Parathyroid adenoma (tissue), 2 donors: ENCODE measurements at regions not wholly inside any gene's neighbourhood (a gene's known extent, or its start where the extent isn't known, plus 50 kb on each side); places are given as distances from the start of the nearest gene placed in this dataset.

Experiments
- H2AFZ ChIP-seq: fragments of 300-600 bp; sonication (generic); one replicate; pipeline ENCODE4 v1.7.0; 2017; ENCODE audit warnings: antibody characterized with exemption, mild to moderate bottlenecking
- H3K27ac ChIP-seq: fragments of 300-600 bp; sonication (generic); one replicate; pipeline ENCODE4 v1.7.0; 2017
- H3K27me3 ChIP-seq: fragments of 300-600 bp; sonication (generic); one replicate; pipeline ENCODE4 v1.7.0; 2017; ENCODE audit warnings: low read length; ENCODE audit not compliant: control insufficient read depth, insufficient read depth
- H3K36me3 ChIP-seq: fragments of 300-600 bp; sonication (generic); one replicate; pipeline ENCODE4 v1.7.0; 2017; ENCODE audit warnings: low read length; ENCODE audit not compliant: control insufficient read depth, insufficient read depth
- H3K4me1 ChIP-seq: fragments of 300-600 bp; sonication (generic); one replicate; pipeline ENCODE4 v1.7.0; 2017; ENCODE audit warnings: control low read depth
- H3K4me2 ChIP-seq: fragments of 300-600 bp; sonication (generic); one replicate; pipeline ENCODE4 v1.7.0; 2017; ENCODE audit warnings: low read length
- H3K4me3 ChIP-seq: fragments of 300-600 bp; sonication (generic); one replicate; pipeline ENCODE4 v1.7.0; 2017; ENCODE audit warnings: low read depth, low read length
- H3K79me2 ChIP-seq: fragments of 300-600 bp; sonication (generic); one replicate; pipeline ENCODE4 v1.7.0; 2017; ENCODE audit warnings: control low read depth
- H3K9ac ChIP-seq: fragments of 300-600 bp; sonication (generic); one replicate; pipeline ENCODE4 v1.7.0; 2017; ENCODE audit warnings: mild to moderate bottlenecking
- H3K9me3 ChIP-seq: fragments of 300-600 bp; sonication (generic); one replicate; pipeline ENCODE4 v1.7.0; 2017; ENCODE audit warnings: low read length; ENCODE audit not compliant: control insufficient read depth
- CTCF ChIP-seq: fragments of 300-600 bp; sonication (generic); IDR thresholded peaks from one replicate; pipeline ENCODE4 v1.7.0; 2017; ENCODE audit warnings: antibody characterized with exemption, mild to moderate bottlenecking
- donor health status: primary hyperparathyroidism.

- H3K79me2 ChIP-seq = no peaks in the 10 kb centered on the region
- no peaks in the 10 kb centered on the region for H3K27me3 ChIP-seq
- no peak overlapping the region for H3K27ac ChIP-seq
- no peak overlapping the region for H3K9ac ChIP-seq
- no peak overlapping the region for H3K4me3 ChIP-seq
- no peaks in the 10 kb centered on the region for H3K9me3 ChIP-seq
- H3K4me1 ChIP-seq = no peaks in the 10 kb centered on the region
- H3K36me3 ChIP-seq = no peaks in the 10 kb centered on the region
- H3K4me2 ChIP-seq = no peak overlapping the region
- no peak overlapping the region for H2AFZ ChIP-seq
- TF ChIP-seq CTCF = no peak
These were observed 242.8 kb downstream of the CCSER2 start for GRCh38 chr10:84571146-84571545.

- Histone ChIP-seq H3K4me1 (no peaks in the 10 kb centered on the region), H3K4me3 (no peak overlapping the region), H3K27me3 (no peaks in the 10 kb centered on the region), H3K9me3 (no peaks in the 10 kb centered on the region), H3K27ac (no peak overlapping the region), H3K9ac (no peak overlapping the region), H3K4me2 (no peak overlapping the region), H2AFZ (no peak overlapping the region), H3K79me2 (no peaks in the 10 kb centered on the region), H3K36me3 (no peaks in the 10 kb centered on the region)
- no peak for TF ChIP-seq CTCF
These were observed 245.7 kb downstream of the CCSER2 start for GRCh38 chr10:84574102-84574501.

GRCh38 chr10:84581976-84582375 is 253.6 kb downstream of the CCSER2 start:
- Histone ChIP-seq H3K27ac (no peak overlapping the region), H3K4me1 (no peaks in the 10 kb centered on the region)

GRCh38 chr10:84583501-84583900 is 255.1 kb downstream of the CCSER2 start:
- Histone ChIP-seq H3K27ac (no peak overlapping the region), H3K79me2 (no peaks in the 10 kb centered on the region), H3K4me1 (no peaks in the 10 kb centered on the region), H3K4me2 (no peak overlapping the region), H2AFZ (no peak overlapping the region), H3K4me3 (no peak overlapping the region), H3K9ac (no peak overlapping the region), H3K27me3 (no peaks in the 10 kb centered on the region), H3K9me3 (no peaks in the 10 kb centered on the region), H3K36me3 (no peaks in the 10 kb centered on the region)
- no peak for TF ChIP-seq CTCF

More at GRCh38 chr10:84581976-84582375, 253.6 kb downstream of the CCSER2 start:
- no peaks in the 10 kb centered on the region for H3K27me3 ChIP-seq
- no peaks in the 10 kb centered on the region for H3K79me2 ChIP-seq
- H3K4me2 ChIP-seq = no peak overlapping the region
- no peaks in the 10 kb centered on the region for H3K36me3 ChIP-seq
- no peak overlapping the region for H3K4me3 ChIP-seq
- no peak overlapping the region for H2AFZ ChIP-seq
- no peak for TF ChIP-seq CTCF
- no peak overlapping the region for H3K9ac ChIP-seq
- no peaks in the 10 kb centered on the region for H3K9me3 ChIP-seq

- Histone ChIP-seq H3K4me1 (no peaks in the 10 kb centered on the region), H2AFZ (no peak overlapping the region), H3K36me3 (no peaks in the 10 kb centered on the region), H3K27me3 (no peaks in the 10 kb centered on the region), H3K4me2 (no peak overlapping the region), H3K9ac (no peak overlapping the region), H3K79me2 (no peaks in the 10 kb centered on the region), H3K27ac (no peak overlapping the region), H3K9me3 (no peaks in the 10 kb centered on the region), H3K4me3 (no peak overlapping the region)
- TF ChIP-seq CTCF = no peak
These were observed 259.4 kb downstream of the CCSER2 start for GRCh38 chr10:84587789-84588188.
